MM.1S (cell line): ENCODE measurements at regions not wholly inside any gene's neighbourhood (a gene's known extent, or its start where the extent isn't known, plus 50 kb on each side); places are given as distances from the start of the nearest gene placed in this dataset.

Experiments used
- CTCF ChIP-seq: fragments of 300-600 bp; sonication (generic); IDR thresholded peaks from 2 replicates; pipeline ENCODE4 v1.5.1; 2016; ENCODE audit warnings: antibody characterized with exemption, low read length, mixed read lengths
- EZH2 ChIP-seq: fragments of 300-600 bp; sonication (generic); optimal IDR thresholded peaks from 2 replicates; pipeline ENCODE3; 2017; ENCODE audit warnings: low read depth, mild to moderate bottlenecking, antibody characterized with exemption, low read length, mixed read lengths
- EZH2phosphoT487 ChIP-seq: fragments of 300-600 bp; sonication (generic); IDR thresholded peaks from 2 replicates; pipeline ENCODE4 v1.6.1; 2018; ENCODE audit warnings: antibody characterized with exemption, low read length

- TF ChIP-seq EZH2phosphoT487 (no peak), CTCF (no peak), EZH2 (no peak)
These were observed 159.4 kb downstream of the C11orf91 start for GRCh38 chr11:33540946-33541915.
